HG03439 (cell line): ENCODE measurements at regions not wholly inside any gene's neighbourhood (a gene's known extent, or its start where the extent isn't known, plus 50 kb on each side); places are given as distances from the start of the nearest gene placed in this dataset.

Source experiments
- ATAC-seq: cut with Tn5 transposase; IDR thresholded peaks from one replicate; pipeline ENCODE4 v1.9.1; 2021; ENCODE audit warnings: mild to moderate bottlenecking, moderate library complexity; ENCODE audit not compliant: unreplicated experiment

GRCh38 chr2:138175066-138175465 lies 210.8 kb downstream of the HNMT start:
- ATAC-seq, result no peak

- no peak for ATAC-seq
Measured at GRCh38 chr2:138176862-138177439, 212.7 kb downstream of the HNMT start.

GRCh38 chr2:138177693-138178092 lies 213.4 kb downstream of the HNMT start:
- no peak for ATAC-seq

GRCh38 chr2:138180692-138181386 lies 216.6 kb downstream of the HNMT start:
- ATAC-seq, result no peak

GRCh38 chr2:138182250-138182936 lies 218.1 kb downstream of the HNMT start:
- ATAC-seq, result no peak

GRCh38 chr2:138182937-138183312 lies 218.7 kb downstream of the HNMT start:
- no peak for ATAC-seq

GRCh38 chr2:138183705-138184104 lies 219.4 kb downstream of the HNMT start:
- no peak for ATAC-seq

GRCh38 chr2:138184428-138184827 lies 220.2 kb downstream of the HNMT start:
- ATAC-seq, result no peak

GRCh38 chr2:138185827-138186226 lies 221.6 kb downstream of the HNMT start:
- ATAC-seq, result no peak

- ATAC-seq, result no peak
Measured at GRCh38 chr2:138187221-138187620, 222.9 kb downstream of the HNMT start.

GRCh38 chr2:138190999-138191398 lies 226.7 kb downstream of the HNMT start:
- ATAC-seq, result no peak

- ATAC-seq, result no peak
Measured at GRCh38 chr2:138193416-138194213, 229.3 kb downstream of the HNMT start.

GRCh38 chr2:138201286-138201685 lies 237.0 kb downstream of the HNMT start:
- ATAC-seq, result no peak

- no peak for ATAC-seq
Measured at GRCh38 chr2:138202762-138203161, 238.5 kb downstream of the HNMT start.

GRCh38 chr2:138205281-138205680 lies 241.0 kb downstream of the HNMT start:
- ATAC-seq, result no peak

- no peak for ATAC-seq
Measured at GRCh38 chr2:138207074-138207930, 243.0 kb downstream of the HNMT start.

- ATAC-seq, result no peak
Measured at GRCh38 chr2:138209009-138209408, 244.7 kb downstream of the HNMT start.

GRCh38 chr2:138210487-138210886 lies 246.2 kb downstream of the HNMT start:
- no peak for ATAC-seq

- no peak for ATAC-seq
Measured at GRCh38 chr2:138212434-138212833, 248.2 kb downstream of the HNMT start.

- ATAC-seq, result no peak
Measured at GRCh38 chr2:138213084-138213483, 248.8 kb downstream of the HNMT start.

GRCh38 chr2:138213624-138214023 lies 249.4 kb downstream of the HNMT start:
- no peak for ATAC-seq
